Fibroblast of skin of right biceps (primary cell): ENCODE measurements at regions not wholly inside any gene's neighbourhood (a gene's known extent, or its start where the extent isn't known, plus 50 kb on each side); places are given as distances from the start of the nearest gene placed in this dataset.
A peak's percentile ranks its signal among the peaks of the same experiment; 100 is the strongest.

Experiments
- DNase-seq: peaks from one replicate; pipeline ENCODE4 v3.0.0-alpha.2; 2013

GRCh38 chr3:104711406-104711805 is 655.3 kb upstream of the ALCAM start:
- DNase-seq, result no peak

GRCh38 chr3:104715972-104716371 is 650.7 kb upstream of the ALCAM start:
- no peak for DNase-seq

GRCh38 chr3:104717828-104718196 is 648.9 kb upstream of the ALCAM start:
- peak; percentile 1 for DNase-seq

GRCh38 chr3:104723000-104723399 is 643.7 kb upstream of the ALCAM start:
- DNase-seq, result no peak

- DNase-seq, result no peak
Observed at GRCh38 chr3:104731074-104731473, 635.6 kb upstream of the ALCAM start.

- DNase-seq, result no peak
Observed at GRCh38 chr3:104734627-104735026, 632.1 kb upstream of the ALCAM start.

GRCh38 chr3:104735691-104736090 is 631.0 kb upstream of the ALCAM start:
- no peak for DNase-seq

GRCh38 chr3:104738271-104738670 is 628.4 kb upstream of the ALCAM start:
- DNase-seq, result peak; percentile 8

GRCh38 chr3:104740874-104741379 is 625.8 kb upstream of the ALCAM start:
- no peak for DNase-seq

- DNase-seq, result no peak
Observed at GRCh38 chr3:104742044-104742443, 624.7 kb upstream of the ALCAM start.

- DNase-seq, result no peak
Observed at GRCh38 chr3:104745313-104745712, 621.4 kb upstream of the ALCAM start.

GRCh38 chr3:104746056-104746455 is 620.7 kb upstream of the ALCAM start:
- peak; percentile 50 for DNase-seq

GRCh38 chr3:104750581-104750980 is 616.1 kb upstream of the ALCAM start:
- DNase-seq, result peak; percentile 31

- DNase-seq, result no peak
Observed at GRCh38 chr3:104755791-104756190, 610.9 kb upstream of the ALCAM start.

- peak; percentile 88 for DNase-seq
Observed at GRCh38 chr3:104763007-104763406, 603.7 kb upstream of the ALCAM start.

GRCh38 chr3:104764496-104764895 is 602.2 kb upstream of the ALCAM start:
- DNase-seq, result no peak

GRCh38 chr3:104768886-104769285 is 597.8 kb upstream of the ALCAM start:
- peak; percentile 39 for DNase-seq

- DNase-seq, result no peak
Observed at GRCh38 chr3:104779324-104779723, 587.4 kb upstream of the ALCAM start.

GRCh38 chr3:104781112-104781511 is 585.6 kb upstream of the ALCAM start:
- peak; percentile 12 for DNase-seq

- peak; percentile 43 for DNase-seq
Observed at GRCh38 chr3:104785947-104786346, 580.8 kb upstream of the ALCAM start.

- DNase-seq, result no peak
Observed at GRCh38 chr3:104787306-104787705, 579.4 kb upstream of the ALCAM start.

GRCh38 chr3:104788807-104789206 is 577.9 kb upstream of the ALCAM start:
- no peak for DNase-seq

- DNase-seq, result no peak
Observed at GRCh38 chr3:104791331-104791730, 575.4 kb upstream of the ALCAM start.

- no peak for DNase-seq
Observed at GRCh38 chr3:104796556-104796955, 570.2 kb upstream of the ALCAM start.

GRCh38 chr3:104805042-104805441 is 561.7 kb upstream of the ALCAM start:
- DNase-seq, result no peak

- DNase-seq, result no peak
Observed at GRCh38 chr3:104805508-104805907, 561.2 kb upstream of the ALCAM start.
